ENCODE measurements at regions not wholly inside any gene's neighbourhood (a gene's known extent, or its start where the extent isn't known, plus 50 kb on each side); places are given as distances from the start of the nearest gene placed in this dataset.

DNA sequence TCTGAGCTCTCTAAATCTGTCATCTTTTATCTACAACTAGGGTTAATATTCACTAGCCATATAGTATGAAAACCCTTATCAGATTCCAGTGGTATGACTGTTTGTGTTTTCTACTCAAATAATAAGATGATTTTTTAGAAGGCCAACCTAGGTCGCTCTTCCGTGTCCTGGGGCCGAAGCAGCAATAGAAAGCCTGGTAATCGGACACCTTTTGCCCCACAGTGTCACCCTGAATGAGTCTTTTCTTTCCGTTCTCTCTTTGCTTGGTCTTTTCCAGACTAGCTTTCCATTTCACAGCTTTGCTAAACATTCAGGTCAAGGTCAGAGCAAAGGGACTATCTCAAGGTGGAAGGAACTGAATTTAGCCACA, 243.3 kb upstream of the ANKRD55 start:
- Histone ChIP-seq H3K4me1 (ENCODE audit: control extremely low read depth in 1 of 4, control insufficient read depth in 4 of 4, insufficient read depth in 4 of 4, low read length in 3 of 4) (peaks cover 0 to 18% (median 8%) of the 10 kb centered on the region in 4 experiments), H3K9me3 (ENCODE audit: control extremely low read depth in 1 of 5, control insufficient read depth in 4 of 5, insufficient read depth in 2 of 5, low read depth in 1 of 5, low read length in 4 of 5) (no peaks in the 10 kb centered on the region), H3K27ac (ENCODE audit: insufficient read depth in 1 of 2, low read depth in 1 of 2, low read length in 2 of 2, poor library complexity in 1 of 2, severe bottlenecking in 2 of 2) (no peak overlapping the region), H3K4me3 (ENCODE audit: control insufficient read depth in 1 of 7, extremely low read depth in 1 of 7, insufficient read depth in 4 of 7, low read depth in 2 of 7, low read length in 6 of 7) (no peak overlapping the region), H3K27me3 (replicated peaks in 2 of 5; ENCODE audit: control insufficient read depth in 4 of 5, insufficient read depth in 5 of 5, low read length in 4 of 5) (no peaks in the 10 kb centered on the region), H3K36me3 (ENCODE audit: control insufficient read depth in 4 of 4, insufficient read depth in 4 of 4, low read length in 3 of 4) (no peaks in the 10 kb centered on the region)
- 93% methylated on average over 5 of the region's 5 CpGs for WGBS (ENCODE audit: insufficient coverage)
- no peak for DNase-seq
- ChIA-PET POLR2A (no interaction called here), CTCF (interaction anchor here (0.9 to 1.4 kb wide), 3 partner anchors 9 to 207 kb away, joined by 3 to 4 read pairs (median 3); no protein-coding TSS in a partner anchor)

GRCh38 chr5:56475689-56476486, 242.8 kb upstream of the ANKRD55 start:
- Histone ChIP-seq H3K9me3 (ENCODE audit: control extremely low read depth in 1 of 5, control insufficient read depth in 4 of 5, insufficient read depth in 2 of 5, low read depth in 1 of 5, low read length in 4 of 5) (no peaks in the 10 kb centered on the region), H3K27me3 (replicated peaks in 2 of 5; ENCODE audit: control insufficient read depth in 4 of 5, insufficient read depth in 5 of 5, low read length in 4 of 5) (no peaks in the 10 kb centered on the region), H3K27ac (ENCODE audit: insufficient read depth in 1 of 2, low read depth in 1 of 2, low read length in 2 of 2, poor library complexity in 1 of 2, severe bottlenecking in 2 of 2) (no peak overlapping the region), H3K4me1 (ENCODE audit: control extremely low read depth in 1 of 4, control insufficient read depth in 4 of 4, insufficient read depth in 4 of 4, low read length in 3 of 4) (peaks cover 0 to 13% (median 6%) of the 10 kb centered on the region in 4 experiments), H3K36me3 (ENCODE audit: control insufficient read depth in 4 of 4, insufficient read depth in 4 of 4, low read length in 3 of 4) (no peaks in the 10 kb centered on the region), H3K4me3 (ENCODE audit: control insufficient read depth in 1 of 7, extremely low read depth in 1 of 7, insufficient read depth in 4 of 7, low read depth in 2 of 7, low read length in 6 of 7) (no peak overlapping the region)
- ChIA-PET CTCF (interaction anchor here (0.9 to 1.3 kb wide), 3 partner anchors 10 to 312 kb away, joined by 3 to 4 read pairs (median 3); no protein-coding TSS in a partner anchor), POLR2A (no interaction called here)
- WGBS (ENCODE audit: insufficient coverage) = 97% methylated on average over 3 of the region's 4 CpGs
- no peak for DNase-seq

DNA sequence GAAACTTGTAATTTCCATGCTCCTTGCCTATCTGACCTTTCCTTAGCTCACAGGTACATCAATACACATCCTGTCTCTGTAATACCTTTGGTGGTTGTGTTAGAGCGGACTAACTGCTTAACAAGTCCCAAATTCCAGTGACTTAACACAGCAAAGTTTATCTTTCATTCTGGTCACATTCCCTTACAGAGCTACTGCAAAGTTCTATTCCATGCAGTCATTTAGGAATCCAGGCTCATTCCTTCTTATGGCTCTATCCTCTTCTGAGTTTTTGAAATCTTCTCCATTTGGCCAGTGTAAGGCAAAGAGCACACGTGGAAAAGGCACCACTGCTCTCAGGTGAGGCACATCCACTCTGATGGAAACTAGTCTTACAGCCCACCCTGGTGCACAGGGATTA, 238.6 kb upstream of the ANKRD55 start:
- CTCF ChIA-PET = no interaction called here
- Histone ChIP-seq H3K36me3 (ENCODE audit: control insufficient read depth in 4 of 4, insufficient read depth in 4 of 4, low read length in 3 of 4) (no peaks in the 10 kb centered on the region), H3K4me1 (ENCODE audit: control extremely low read depth in 1 of 4, control insufficient read depth in 4 of 4, insufficient read depth in 4 of 4, low read length in 3 of 4) (no peaks in the 10 kb centered on the region), H3K27ac (ENCODE audit: insufficient read depth in 1 of 2, low read depth in 1 of 2, low read length in 2 of 2, poor library complexity in 1 of 2, severe bottlenecking in 2 of 2) (no peak overlapping the region), H3K27me3 (replicated peaks in 2 of 5; ENCODE audit: control insufficient read depth in 4 of 5, insufficient read depth in 5 of 5, low read length in 4 of 5) (no peaks in the 10 kb centered on the region), H3K4me3 (ENCODE audit: control insufficient read depth in 1 of 7, extremely low read depth in 1 of 7, insufficient read depth in 4 of 7, low read depth in 2 of 7, low read length in 6 of 7) (no peak overlapping the region), H3K9me3 (ENCODE audit: control extremely low read depth in 1 of 5, control insufficient read depth in 4 of 5, insufficient read depth in 2 of 5, low read depth in 1 of 5, low read length in 4 of 5) (no peaks in the 10 kb centered on the region)
- WGBS (ENCODE audit: insufficient coverage) = 90% methylated on average over 2 of the region's 2 CpGs
- POLR2A ChIA-PET = interaction anchor here (0.6 kb wide), 1 partner anchor 22 kb away, joined by 3 read pairs; no protein-coding TSS in a partner anchor
- DNase-seq = no peak

- POLR2A ChIA-PET = no interaction called here
- CTCF ChIA-PET = interaction anchor here (0.6 to 1.9 kb wide), 4 partner anchors 10 to 369 kb away, joined by 3 to 7 read pairs (median 3); no protein-coding TSS in a partner anchor
- DNase-seq = no peak
- WGBS (ENCODE audit: insufficient coverage) = 90% methylated on average over 7 of the region's 7 CpGs
- no peak overlapping the region for H3K27ac ChIP-seq (ENCODE audit: insufficient read depth in 1 of 2, low read depth in 1 of 2, low read length in 2 of 2, poor library complexity in 1 of 2, severe bottlenecking in 2 of 2)
- no peak overlapping the region for H3K4me3 ChIP-seq (ENCODE audit: control insufficient read depth in 1 of 7, extremely low read depth in 1 of 7, insufficient read depth in 4 of 7, low read depth in 2 of 7, low read length in 6 of 7)
- H3K4me1 ChIP-seq (ENCODE audit: control extremely low read depth in 1 of 4, control insufficient read depth in 4 of 4, insufficient read depth in 4 of 4, low read length in 3 of 4) = no peaks in the 10 kb centered on the region
- H3K27me3 ChIP-seq (replicated peaks in 2 of 5; ENCODE audit: control insufficient read depth in 4 of 5, insufficient read depth in 5 of 5, low read length in 4 of 5) = no peaks in the 10 kb centered on the region
- H3K9me3 ChIP-seq (ENCODE audit: control extremely low read depth in 1 of 5, control insufficient read depth in 4 of 5, insufficient read depth in 2 of 5, low read depth in 1 of 5, low read length in 4 of 5) = no peaks in the 10 kb centered on the region
- no peaks in the 10 kb centered on the region for H3K36me3 ChIP-seq (ENCODE audit: control insufficient read depth in 4 of 4, insufficient read depth in 4 of 4, low read length in 3 of 4)
These were observed 236.9 kb upstream of the ANKRD55 start for GRCh38 chr5:56470007-56470406.

DNA sequence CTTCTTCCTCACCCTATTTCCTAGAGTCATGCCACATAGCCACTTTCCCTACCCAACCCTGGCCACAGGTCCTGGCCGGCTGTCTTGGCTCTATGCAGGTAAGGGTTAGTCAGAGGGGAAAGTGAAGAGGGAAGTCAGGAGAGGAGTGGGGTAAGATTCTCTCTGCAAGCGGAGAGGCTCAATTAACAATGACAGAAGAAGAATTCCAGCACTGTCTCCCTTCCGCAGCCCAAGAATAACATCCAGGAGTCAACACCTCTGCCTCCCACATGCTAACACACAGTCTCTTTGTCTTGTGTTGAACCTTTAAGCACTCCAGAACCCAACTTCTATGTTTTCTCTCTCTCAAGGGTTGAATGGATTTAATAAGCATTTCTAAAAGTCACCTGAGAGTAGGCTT, 235.1 kb upstream of the ANKRD55 start:
- 100% methylated on average over 2 of the region's 3 CpGs for WGBS (ENCODE audit: insufficient coverage)
- no peaks in the 10 kb centered on the region for H3K27me3 ChIP-seq (replicated peaks in 2 of 5; ENCODE audit: control insufficient read depth in 4 of 5, insufficient read depth in 5 of 5, low read length in 4 of 5)
- ChIA-PET POLR2A (no interaction called here), CTCF (interaction anchor here (0.9 kb wide), 1 partner anchor 370 kb away, joined by 5 read pairs; no protein-coding TSS in a partner anchor)
- H3K9me3 ChIP-seq (ENCODE audit: control extremely low read depth in 1 of 5, control insufficient read depth in 4 of 5, insufficient read depth in 2 of 5, low read depth in 1 of 5, low read length in 4 of 5) = no peaks in the 10 kb centered on the region
- no peak for DNase-seq
- no peaks in the 10 kb centered on the region for H3K36me3 ChIP-seq (ENCODE audit: control insufficient read depth in 4 of 4, insufficient read depth in 4 of 4, low read length in 3 of 4)
- H3K4me3 ChIP-seq (ENCODE audit: control insufficient read depth in 1 of 7, extremely low read depth in 1 of 7, insufficient read depth in 4 of 7, low read depth in 2 of 7, low read length in 6 of 7) = no peak overlapping the region
- no peaks in the 10 kb centered on the region for H3K4me1 ChIP-seq (ENCODE audit: control extremely low read depth in 1 of 4, control insufficient read depth in 4 of 4, insufficient read depth in 4 of 4, low read length in 3 of 4)
- no peak overlapping the region for H3K27ac ChIP-seq (ENCODE audit: insufficient read depth in 1 of 2, low read depth in 1 of 2, low read length in 2 of 2, poor library complexity in 1 of 2, severe bottlenecking in 2 of 2)

DNA sequence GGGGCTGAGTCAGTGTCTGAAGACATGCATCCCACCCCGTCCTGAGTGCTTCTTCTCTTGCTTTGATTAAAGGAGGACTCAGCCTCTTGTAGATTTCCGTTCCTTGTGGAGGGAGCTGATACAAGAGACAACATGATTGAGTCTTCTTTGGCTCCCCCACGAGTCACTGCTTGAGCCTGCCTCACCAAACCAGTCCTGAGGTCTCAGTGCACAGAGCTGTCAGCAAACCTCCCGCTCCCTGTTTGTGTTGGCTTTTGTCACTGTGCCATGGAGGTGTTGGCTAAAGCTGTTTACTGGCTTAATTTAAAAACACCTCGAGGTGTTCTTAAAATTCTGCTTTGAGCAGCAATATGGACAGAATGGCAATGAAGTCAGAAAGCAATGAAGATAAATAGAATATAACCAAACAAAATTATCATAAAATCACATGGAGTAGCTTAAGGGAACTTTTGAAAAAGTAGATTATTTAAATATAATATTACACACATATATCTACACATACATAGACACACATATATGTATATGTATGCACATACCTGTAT, 234.1 kb upstream of the ANKRD55 start:
- no peak overlapping the region for H3K4me3 ChIP-seq (ENCODE audit: control insufficient read depth in 1 of 7, extremely low read depth in 1 of 7, insufficient read depth in 4 of 7, low read depth in 2 of 7, low read length in 6 of 7)
- no peaks in the 10 kb centered on the region for H3K9me3 ChIP-seq (ENCODE audit: control extremely low read depth in 1 of 5, control insufficient read depth in 4 of 5, insufficient read depth in 2 of 5, low read depth in 1 of 5, low read length in 4 of 5)
- ChIA-PET POLR2A (no interaction called here), CTCF (interaction anchor here (0.9 kb wide), 1 partner anchor 371 kb away, joined by 5 read pairs; no protein-coding TSS in a partner anchor)
- no peaks in the 10 kb centered on the region for H3K4me1 ChIP-seq (ENCODE audit: control extremely low read depth in 1 of 4, control insufficient read depth in 4 of 4, insufficient read depth in 4 of 4, low read length in 3 of 4)
- no peak overlapping the region for H3K27ac ChIP-seq (ENCODE audit: insufficient read depth in 1 of 2, low read depth in 1 of 2, low read length in 2 of 2, poor library complexity in 1 of 2, severe bottlenecking in 2 of 2)
- no peaks in the 10 kb centered on the region for H3K36me3 ChIP-seq (ENCODE audit: control insufficient read depth in 4 of 4, insufficient read depth in 4 of 4, low read length in 3 of 4)
- 100% methylated on average over 3 of the region's 5 CpGs for WGBS (ENCODE audit: insufficient coverage)
- DNase-seq = no peak
- H3K27me3 ChIP-seq (replicated peaks in 2 of 5; ENCODE audit: control insufficient read depth in 4 of 5, insufficient read depth in 5 of 5, low read length in 4 of 5) = no peaks in the 10 kb centered on the region

DNA sequence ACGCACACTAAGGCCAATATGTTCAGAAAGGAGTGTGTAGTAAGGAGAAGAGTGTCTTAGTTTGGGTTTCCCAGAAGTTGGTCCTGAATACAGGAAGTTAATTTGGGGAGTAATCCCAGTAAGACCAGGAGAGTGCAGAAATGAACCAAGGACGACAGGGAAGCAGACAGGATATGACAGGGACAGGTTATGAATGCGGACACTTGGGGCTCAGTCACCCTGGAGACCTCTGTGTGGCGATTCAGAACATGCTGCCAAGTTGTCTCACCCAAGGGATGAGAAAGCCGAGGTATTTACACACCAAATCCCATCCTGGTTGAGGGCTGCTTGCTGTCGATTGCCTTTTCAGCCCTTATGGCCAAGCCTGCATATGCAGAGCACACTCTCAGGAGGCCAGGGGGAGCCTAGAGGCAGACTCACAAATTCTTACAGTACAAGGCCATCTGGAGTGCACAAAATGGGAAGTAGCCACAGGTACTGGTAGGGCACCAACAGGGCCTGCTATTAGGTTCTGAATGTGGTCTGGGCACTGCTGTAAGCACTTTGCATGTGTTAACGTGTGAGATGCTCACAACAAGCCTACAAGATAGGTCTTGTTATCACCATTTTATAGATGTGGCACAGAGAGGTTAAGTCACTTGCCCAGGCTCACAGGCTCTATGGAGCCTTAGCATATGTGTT, 233.1 kb upstream of the ANKRD55 start:
- Histone ChIP-seq H3K4me3 (ENCODE audit: control insufficient read depth in 1 of 7, extremely low read depth in 1 of 7, insufficient read depth in 4 of 7, low read depth in 2 of 7, low read length in 6 of 7) (no peak overlapping the region), H3K36me3 (ENCODE audit: control insufficient read depth in 4 of 4, insufficient read depth in 4 of 4, low read length in 3 of 4) (no peaks in the 10 kb centered on the region), H3K9me3 (ENCODE audit: control extremely low read depth in 1 of 5, control insufficient read depth in 4 of 5, insufficient read depth in 2 of 5, low read depth in 1 of 5, low read length in 4 of 5) (no peaks in the 10 kb centered on the region), H3K27ac (ENCODE audit: insufficient read depth in 1 of 2, low read depth in 1 of 2, low read length in 2 of 2, poor library complexity in 1 of 2, severe bottlenecking in 2 of 2) (no peak overlapping the region), H3K4me1 (ENCODE audit: control extremely low read depth in 1 of 4, control insufficient read depth in 4 of 4, insufficient read depth in 4 of 4, low read length in 3 of 4) (no peaks in the 10 kb centered on the region), H3K27me3 (replicated peaks in 2 of 5; ENCODE audit: control insufficient read depth in 4 of 5, insufficient read depth in 5 of 5, low read length in 4 of 5) (no peaks in the 10 kb centered on the region)
- peak in 2 of 3 donors; percentile 16 to 25 for DNase-seq
- ChIA-PET POLR2A (no interaction called here), CTCF (no interaction called here)
- WGBS (ENCODE audit: insufficient coverage) = 93% methylated on average over 7 of the region's 7 CpGs
